Dendritic cell treated with granulocyte-macrophage colony-stimulating factor and Interleukin-4, amounts not matched to agents 40 ng/mL and 50 ng/mL, for 4 days (primary cell): ENCODE measurements at regions not wholly inside any gene's neighbourhood (a gene's known extent, or its start where the extent isn't known, plus 50 kb on each side); places are given as distances from the start of the nearest gene placed in this dataset.

ENCODE experiments used
- H3K27ac Mint-ChIP-seq: one replicate; pipeline ENCODE4 v1.8.0; 2022; ENCODE audit warnings: mild to moderate bottlenecking, mixed read lengths
- H3K27me3 Mint-ChIP-seq: one replicate; pipeline ENCODE4 v1.8.0; 2022; ENCODE audit warnings: mild to moderate bottlenecking, mixed read lengths
- H3K36me3 Mint-ChIP-seq: one replicate; pipeline ENCODE4 v1.8.0; 2022; ENCODE audit warnings: low read depth, mixed read lengths
- H3K4me1 Mint-ChIP-seq: one replicate; pipeline ENCODE4 v1.8.0; 2022; ENCODE audit warnings: low read depth, mixed read lengths
- H3K4me3 Mint-ChIP-seq: one replicate; pipeline ENCODE4 v1.8.0; 2022; ENCODE audit warnings: mild to moderate bottlenecking, moderate library complexity, mixed read lengths
- H3K9me3 Mint-ChIP-seq: one replicate; pipeline ENCODE4 v1.8.0; 2022; ENCODE audit warnings: mixed read lengths
- intact Hi-C: fragments of 100-400 bp; cut with micrococcal nuclease; formaldehyde crosslinking; loops from one replicate; pipeline ENCODE4 v1.15.0; 2022

GRCh38 chr7:110105840-110106239, 985.1 kb upstream of the LRRN3 start:
- Mint-ChIP-seq H3K36me3 (no peaks in the 10 kb centered on the region), H3K27me3 (no peaks in the 10 kb centered on the region), H3K4me3 (no peak overlapping the region), H3K9me3 (peaks cover 8% of the 10 kb centered on the region), H3K4me1 (no peaks in the 10 kb centered on the region), H3K27ac (no peak overlapping the region)
- intact Hi-C loops = no loop called here

- Mint-ChIP-seq H3K4me1 (no peaks in the 10 kb centered on the region), H3K27ac (no peak overlapping the region), H3K36me3 (no peaks in the 10 kb centered on the region), H3K9me3 (peaks cover 69% of the 10 kb centered on the region), H3K27me3 (no peaks in the 10 kb centered on the region), H3K4me3 (no peak overlapping the region)
- intact Hi-C loops = no loop called here
These were observed 970.9 kb upstream of the LRRN3 start for GRCh38 chr7:110119883-110120581.

DNA sequence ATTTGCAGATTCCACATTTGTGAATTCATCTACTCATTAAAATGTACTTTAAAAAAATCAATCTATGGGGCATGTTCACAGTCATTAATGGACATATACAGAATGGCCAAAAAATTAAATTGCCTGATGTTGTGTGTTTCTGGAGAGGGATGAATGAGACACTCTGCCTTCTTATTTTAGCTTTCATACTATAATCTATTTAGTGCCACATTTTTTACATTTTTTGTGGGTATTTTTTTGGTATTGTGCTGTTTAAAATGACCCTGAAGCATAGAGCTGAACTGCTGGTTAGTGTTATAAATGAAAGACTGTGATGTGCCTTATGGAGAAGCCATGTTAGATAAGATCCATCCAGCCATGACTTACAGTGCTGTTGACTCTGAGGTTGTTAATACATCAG, 961.8 kb upstream of the LRRN3 start:
- Mint-ChIP-seq H3K4me1 (no peaks in the 10 kb centered on the region), H3K36me3 (no peaks in the 10 kb centered on the region), H3K4me3 (no peak overlapping the region), H3K9me3 (peaks cover 17% of the 10 kb centered on the region), H3K27ac (no peak overlapping the region), H3K27me3 (no peaks in the 10 kb centered on the region)
- intact Hi-C loops = no loop called here

GRCh38 chr7:110130669-110131068, 960.3 kb upstream of the LRRN3 start:
- intact Hi-C loops = no loop called here
- Mint-ChIP-seq H3K9me3 (peaks cover 7% of the 10 kb centered on the region), H3K27me3 (no peaks in the 10 kb centered on the region), H3K4me1 (no peaks in the 10 kb centered on the region), H3K36me3 (no peaks in the 10 kb centered on the region), H3K27ac (no peak overlapping the region), H3K4me3 (no peak overlapping the region)

GRCh38 chr7:110131344-110131743, 959.6 kb upstream of the LRRN3 start:
- intact Hi-C loops = no loop called here
- H3K27me3 Mint-ChIP-seq = no peaks in the 10 kb centered on the region
- H3K36me3 Mint-ChIP-seq = no peaks in the 10 kb centered on the region
- H3K4me1 Mint-ChIP-seq = no peaks in the 10 kb centered on the region
- no peak overlapping the region for H3K4me3 Mint-ChIP-seq
- H3K27ac Mint-ChIP-seq = no peak overlapping the region
- H3K9me3 Mint-ChIP-seq = peaks cover 7% of the 10 kb centered on the region

DNA sequence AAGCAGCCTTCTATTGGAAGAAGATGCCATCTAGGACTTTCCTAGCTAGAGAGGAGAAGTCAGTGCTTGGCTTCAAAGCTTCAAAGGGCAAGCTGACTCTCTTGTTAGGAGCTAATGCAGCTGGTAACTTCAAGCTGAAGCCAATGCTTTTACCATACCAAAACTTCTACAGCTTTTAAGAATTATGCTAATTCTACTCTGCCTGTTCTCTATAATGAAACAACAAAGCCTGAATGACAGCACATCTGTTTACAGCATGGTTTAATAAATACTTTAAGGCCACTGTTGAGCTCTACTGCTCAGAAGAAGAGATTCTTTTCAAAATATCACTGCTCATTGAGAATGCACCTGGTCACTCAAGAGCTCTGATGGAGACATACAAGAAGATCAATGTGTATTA, 951.9 kb upstream of the LRRN3 start:
- Mint-ChIP-seq H3K9me3 (no peaks in the 10 kb centered on the region), H3K4me1 (no peaks in the 10 kb centered on the region), H3K36me3 (no peaks in the 10 kb centered on the region), H3K27me3 (no peaks in the 10 kb centered on the region), H3K4me3 (no peak overlapping the region), H3K27ac (no peak overlapping the region)
- intact Hi-C loops = no loop called here

- intact Hi-C loops = no loop called here
- Mint-ChIP-seq H3K36me3 (no peaks in the 10 kb centered on the region), H3K4me3 (no peak overlapping the region), H3K9me3 (peaks cover 2% of the 10 kb centered on the region), H3K27ac (no peak overlapping the region), H3K27me3 (no peaks in the 10 kb centered on the region), H3K4me1 (no peaks in the 10 kb centered on the region)
These were observed 947.9 kb upstream of the LRRN3 start for GRCh38 chr7:110142939-110143526.

DNA sequence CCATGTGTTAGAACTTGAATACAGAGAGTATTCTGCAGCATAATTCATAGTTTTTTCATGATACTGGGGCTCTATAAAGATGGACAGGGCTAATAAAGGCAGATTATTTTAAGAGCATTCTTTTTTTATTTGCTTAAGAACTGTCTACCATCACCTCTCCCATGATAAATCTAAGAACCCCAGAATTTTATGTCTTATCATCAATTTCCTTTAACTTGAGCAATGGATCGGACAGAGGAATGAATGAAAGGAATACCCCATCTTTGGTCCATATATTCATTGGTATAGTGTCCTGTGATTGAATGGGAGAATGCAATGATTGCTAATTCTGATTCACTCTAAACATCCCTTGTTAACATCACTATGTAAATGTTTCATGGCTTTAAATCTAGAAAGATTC, 946.3 kb upstream of the LRRN3 start:
- no peak overlapping the region for H3K27ac Mint-ChIP-seq
- H3K4me1 Mint-ChIP-seq = no peaks in the 10 kb centered on the region
- intact Hi-C loops = no loop called here
- H3K36me3 Mint-ChIP-seq = no peaks in the 10 kb centered on the region
- no peak overlapping the region for H3K4me3 Mint-ChIP-seq
- H3K9me3 Mint-ChIP-seq = peaks cover 16% of the 10 kb centered on the region
- H3K27me3 Mint-ChIP-seq = no peaks in the 10 kb centered on the region

GRCh38 chr7:110148054-110148453, 942.9 kb upstream of the LRRN3 start:
- intact Hi-C loops = no loop called here

DNA sequence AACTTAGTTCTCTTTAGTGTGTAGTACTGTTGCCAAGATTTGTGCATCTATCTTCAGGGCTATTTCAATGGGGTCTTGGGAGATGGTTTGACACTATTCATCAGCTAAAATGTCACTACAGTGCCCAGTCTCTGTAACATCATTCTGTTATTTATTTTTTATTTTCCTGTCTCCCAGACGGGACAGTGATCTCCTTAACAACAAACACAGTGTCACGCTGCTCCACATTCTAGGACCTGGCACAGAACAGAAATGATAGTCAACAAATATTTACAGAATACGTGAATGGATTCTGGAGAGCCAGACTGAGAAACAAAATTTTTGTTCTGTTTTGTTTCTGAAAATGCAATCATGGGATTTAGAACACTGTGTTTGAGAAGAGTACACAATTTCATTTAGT, 937.7 kb upstream of the LRRN3 start:
- H3K4me3 Mint-ChIP-seq = no peak overlapping the region
- peaks cover 51% of the 10 kb centered on the region for H3K9me3 Mint-ChIP-seq
- no peaks in the 10 kb centered on the region for H3K27me3 Mint-ChIP-seq
- no peaks in the 10 kb centered on the region for H3K4me1 Mint-ChIP-seq
- H3K27ac Mint-ChIP-seq = no peak overlapping the region
- H3K36me3 Mint-ChIP-seq = no peaks in the 10 kb centered on the region
- intact Hi-C loops = no loop called here

More at GRCh38 chr7:110148054-110148453, 942.9 kb upstream of the LRRN3 start:
- Mint-ChIP-seq H3K4me1 (no peaks in the 10 kb centered on the region), H3K27me3 (no peaks in the 10 kb centered on the region), H3K4me3 (no peak overlapping the region), H3K36me3 (no peaks in the 10 kb centered on the region), H3K27ac (no peak overlapping the region), H3K9me3 (peaks cover 39% of the 10 kb centered on the region)

GRCh38 chr7:110156511-110156910, 934.4 kb upstream of the LRRN3 start:
- Mint-ChIP-seq H3K4me1 (no peaks in the 10 kb centered on the region), H3K36me3 (no peaks in the 10 kb centered on the region), H3K27ac (no peak overlapping the region), H3K4me3 (no peak overlapping the region), H3K9me3 (peaks cover 40% of the 10 kb centered on the region), H3K27me3 (no peaks in the 10 kb centered on the region)
- intact Hi-C loops = no loop called here

DNA sequence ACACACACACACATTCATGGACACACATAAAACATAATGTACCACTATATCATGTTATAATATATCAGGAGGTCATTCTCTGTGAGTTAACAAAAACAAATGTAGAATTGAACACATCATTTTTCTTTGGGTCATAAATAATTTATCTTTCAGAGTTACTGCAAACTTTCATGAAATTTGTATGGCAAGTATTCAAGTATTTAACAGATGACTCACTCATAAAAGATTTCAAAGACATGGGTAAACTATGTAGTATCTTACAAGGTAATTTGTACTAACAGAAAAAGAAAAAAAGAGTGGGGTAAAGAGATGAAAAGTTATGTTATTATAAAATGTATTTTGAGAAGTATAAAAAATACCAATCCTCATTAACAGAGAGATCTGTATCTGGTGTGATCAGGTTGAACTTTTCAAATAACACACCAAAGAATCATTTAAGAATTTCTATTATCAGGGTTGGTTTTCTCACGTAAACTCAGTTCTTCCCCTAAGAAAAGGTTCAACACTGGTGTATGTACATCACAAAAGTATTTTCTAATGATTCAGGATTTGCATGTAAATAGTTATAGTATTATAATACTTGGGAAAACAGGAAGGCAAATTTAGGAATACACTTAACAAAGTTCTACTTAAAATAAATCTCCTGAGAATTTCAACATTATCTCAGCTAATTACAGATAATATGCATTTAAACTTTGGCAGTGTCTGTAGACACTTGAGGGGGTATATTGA, 933.1 kb upstream of the LRRN3 start:
- intact Hi-C loops = no loop called here
- H3K27me3 Mint-ChIP-seq = no peaks in the 10 kb centered on the region
- H3K9me3 Mint-ChIP-seq = peaks cover 31% of the 10 kb centered on the region

DNA sequence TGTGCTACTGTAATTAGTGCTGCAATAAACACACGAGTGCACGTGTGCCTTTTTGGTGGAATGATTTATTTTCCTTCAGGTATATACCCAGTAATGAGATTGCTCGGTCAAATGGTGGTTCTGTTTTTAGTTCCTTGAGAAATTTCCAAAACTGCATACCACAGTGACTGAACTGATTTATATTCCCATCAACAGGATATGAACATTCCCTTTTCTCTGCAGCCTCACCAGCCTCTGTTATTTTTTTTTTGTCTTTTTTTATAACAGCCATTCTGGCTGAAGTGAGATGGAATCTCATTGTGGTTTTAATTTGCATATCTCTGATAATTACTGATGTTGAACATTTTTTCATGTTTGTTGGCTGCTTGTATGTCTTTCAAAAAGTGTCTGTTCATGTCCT, 922.9 kb upstream of the LRRN3 start:
- H3K4me1 Mint-ChIP-seq = no peaks in the 10 kb centered on the region
- no peaks in the 10 kb centered on the region for H3K36me3 Mint-ChIP-seq
- no peaks in the 10 kb centered on the region for H3K27me3 Mint-ChIP-seq
- H3K27ac Mint-ChIP-seq = no peak overlapping the region
- H3K4me3 Mint-ChIP-seq = no peak overlapping the region
- peaks cover 9% of the 10 kb centered on the region for H3K9me3 Mint-ChIP-seq
- intact Hi-C loops = no loop called here

More for the DNA sequence above, 933.1 kb upstream of the LRRN3 start:
- no peaks in the 10 kb centered on the region for H3K36me3 Mint-ChIP-seq
- no peak overlapping the region for H3K4me3 Mint-ChIP-seq
- H3K27ac Mint-ChIP-seq = no peak overlapping the region
- H3K4me1 Mint-ChIP-seq = no peaks in the 10 kb centered on the region

DNA sequence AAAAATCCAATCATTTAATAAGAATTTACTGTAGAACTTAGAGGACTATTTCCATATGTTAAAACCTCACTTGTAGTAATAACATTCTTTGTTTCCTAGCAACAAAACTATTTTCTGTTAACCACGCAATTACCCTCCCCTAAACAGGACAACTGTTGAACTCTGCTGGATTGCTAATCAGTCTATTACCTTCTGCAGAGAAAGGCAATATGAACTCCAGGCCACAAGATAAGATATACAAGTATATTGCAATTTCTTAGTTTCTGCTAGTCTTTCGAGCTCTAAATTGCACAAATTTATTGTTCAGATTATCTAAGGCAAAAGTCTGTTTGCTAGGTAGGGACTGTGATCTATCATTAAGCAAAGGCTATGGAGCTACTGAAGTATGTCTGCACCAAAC, 920.1 kb upstream of the LRRN3 start:
- intact Hi-C loops = no loop called here
- Mint-ChIP-seq H3K4me3 (no peak overlapping the region), H3K9me3 (peaks cover 18% of the 10 kb centered on the region), H3K27me3 (no peaks in the 10 kb centered on the region), H3K27ac (no peak overlapping the region), H3K4me1 (no peaks in the 10 kb centered on the region), H3K36me3 (no peaks in the 10 kb centered on the region)
